NT2/D1 (cell line): ENCODE measurements at regions not wholly inside any gene's neighbourhood (a gene's known extent, or its start where the extent isn't known, plus 50 kb on each side); places are given as distances from the start of the nearest gene placed in this dataset.

Source experiments
- DNase-seq: peaks from one replicate; pipeline ENCODE4 v3.0.0-alpha.2; 2011; ENCODE audit warnings: low read depth, low spot score
- H3K27me3 ChIP-seq: 2 replicates; pipeline ENCODE4 v1.6.0; 2011; ENCODE audit warnings: mild to moderate bottlenecking; ENCODE audit not compliant: insufficient read length, insufficient read depth
- H3K36me3 ChIP-seq: 2 replicates; pipeline ENCODE4 v1.6.1; 2011; ENCODE audit warnings: mild to moderate bottlenecking, low read length, mixed read lengths; ENCODE audit not compliant: insufficient read depth, insufficient read length
- H3K4me1 ChIP-seq: 2 replicates; pipeline ENCODE4 v1.5.1; 2011; ENCODE audit not compliant: insufficient read depth, insufficient read length
- H3K4me3 ChIP-seq: 2 replicates; pipeline ENCODE4 v1.5.1; 2011; ENCODE audit warnings: low read depth; ENCODE audit not compliant: insufficient read length
- H3K9ac ChIP-seq: 2 replicates; pipeline ENCODE4 v1.6.0; 2011; ENCODE audit warnings: low read depth; ENCODE audit not compliant: insufficient read length
- H3K9me3 ChIP-seq: 2 replicates; pipeline ENCODE4 v1.5.1; 2011; ENCODE audit warnings: mild to moderate bottlenecking, low read length; ENCODE audit not compliant: insufficient read depth
- SUZ12 ChIP-seq: IDR thresholded peaks from 2 replicates; pipeline ENCODE4 v1.6.1; 2011; ENCODE audit not compliant: insufficient read length, insufficient read depth; ENCODE audit errors: extremely low read depth
- YY1 ChIP-seq: IDR thresholded peaks from 2 replicates; pipeline ENCODE4 v1.6.1; 2011; ENCODE audit not compliant: insufficient read length, insufficient read depth
- ZNF274 ChIP-seq: IDR thresholded peaks from 2 replicates; pipeline ENCODE4 v1.6.1; 2011; ENCODE audit warnings: mild to moderate bottlenecking, low read depth, low read length

- Histone ChIP-seq H3K9me3 (no peaks in the 10 kb centered on the region), H3K4me1 (no peaks in the 10 kb centered on the region), H3K9ac (no peak overlapping the region), H3K27me3 (no peaks in the 10 kb centered on the region), H3K4me3 (no peak overlapping the region), H3K36me3 (no peaks in the 10 kb centered on the region)
- no peak for TF ChIP-seq SUZ12
- no peak for TF ChIP-seq ZNF274
- TF ChIP-seq YY1: no peak
- no peak for DNase-seq
These were observed 250.3 kb upstream of the UBE2E2 start for GRCh38 chr3:22952860-22953259.

GRCh38 chr3:22959593-22959992, 243.5 kb upstream of the UBE2E2 start:
- Histone ChIP-seq H3K9me3 (no peaks in the 10 kb centered on the region), H3K4me3 (no peak overlapping the region), H3K9ac (no peak overlapping the region), H3K4me1 (no peaks in the 10 kb centered on the region), H3K36me3 (no peaks in the 10 kb centered on the region), H3K27me3 (no peaks in the 10 kb centered on the region)
- no peak for DNase-seq
- TF ChIP-seq ZNF274: no peak
- TF ChIP-seq YY1: no peak
- TF ChIP-seq SUZ12: no peak

- TF ChIP-seq SUZ12 (no peak), YY1 (no peak), ZNF274 (no peak)
- H3K4me1 ChIP-seq: no peaks in the 10 kb centered on the region
- no peak for DNase-seq
These were observed 242.8 kb upstream of the UBE2E2 start for GRCh38 chr3:22960105-22960984.

GRCh38 chr3:22962244-22962643, 240.9 kb upstream of the UBE2E2 start:
- no peaks in the 10 kb centered on the region for H3K4me1 ChIP-seq
- no peaks in the 10 kb centered on the region for H3K9me3 ChIP-seq
- H3K9ac ChIP-seq: no peak overlapping the region
- H3K27me3 ChIP-seq: no peaks in the 10 kb centered on the region
- TF ChIP-seq ZNF274: no peak
- TF ChIP-seq SUZ12: no peak
- no peak for TF ChIP-seq YY1
- no peak overlapping the region for H3K4me3 ChIP-seq
- no peak for DNase-seq
- no peaks in the 10 kb centered on the region for H3K36me3 ChIP-seq

More at GRCh38 chr3:22960105-22960984, 242.8 kb upstream of the UBE2E2 start:
- Histone ChIP-seq H3K9ac (no peak overlapping the region), H3K9me3 (no peaks in the 10 kb centered on the region), H3K4me3 (no peak overlapping the region), H3K36me3 (no peaks in the 10 kb centered on the region), H3K27me3 (no peaks in the 10 kb centered on the region)

- H3K36me3 ChIP-seq: no peaks in the 10 kb centered on the region
These were observed 236.8 kb upstream of the UBE2E2 start for GRCh38 chr3:22966349-22966748.

GRCh38 chr3:22969276-22969675, 233.9 kb upstream of the UBE2E2 start:
- no peak for DNase-seq
- Histone ChIP-seq H3K9me3 (no peaks in the 10 kb centered on the region), H3K4me3 (no peak overlapping the region), H3K4me1 (no peaks in the 10 kb centered on the region), H3K36me3 (no peaks in the 10 kb centered on the region), H3K9ac (no peak overlapping the region), H3K27me3 (no peaks in the 10 kb centered on the region)
- TF ChIP-seq YY1 (no peak), ZNF274 (no peak), SUZ12 (no peak)

More at GRCh38 chr3:22966349-22966748, 236.8 kb upstream of the UBE2E2 start:
- Histone ChIP-seq H3K4me3 (no peak overlapping the region), H3K9me3 (no peaks in the 10 kb centered on the region), H3K27me3 (no peaks in the 10 kb centered on the region), H3K4me1 (no peaks in the 10 kb centered on the region), H3K9ac (no peak overlapping the region)
- no peak for DNase-seq
- TF ChIP-seq SUZ12 (no peak), YY1 (no peak), ZNF274 (no peak)

- Histone ChIP-seq H3K4me1 (no peaks in the 10 kb centered on the region), H3K9me3 (no peaks in the 10 kb centered on the region), H3K27me3 (no peaks in the 10 kb centered on the region), H3K9ac (no peak overlapping the region), H3K36me3 (no peaks in the 10 kb centered on the region), H3K4me3 (no peak overlapping the region)
- DNase-seq: no peak
- TF ChIP-seq YY1: no peak
- TF ChIP-seq ZNF274: no peak
- TF ChIP-seq SUZ12: no peak
These were observed 231.6 kb upstream of the UBE2E2 start for GRCh38 chr3:22971497-22971896.
